IPS DF 19.7 (cell line): ENCODE measurements at regions not wholly inside any gene's neighbourhood (a gene's known extent, or its start where the extent isn't known, plus 50 kb on each side); places are given as distances from the start of the nearest gene placed in this dataset.
"Not testable (repeated sequence)": the region's sequence is repeated elsewhere in the genome, so short reads cannot be mapped to it uniquely, and the experiment has no call there.

Source experiments
- DNase-seq: peaks from one replicate; pipeline ENCODE4 v3.0.0-alpha.2; 2013; ENCODE audit warnings: low read depth, low spot score

DNA sequence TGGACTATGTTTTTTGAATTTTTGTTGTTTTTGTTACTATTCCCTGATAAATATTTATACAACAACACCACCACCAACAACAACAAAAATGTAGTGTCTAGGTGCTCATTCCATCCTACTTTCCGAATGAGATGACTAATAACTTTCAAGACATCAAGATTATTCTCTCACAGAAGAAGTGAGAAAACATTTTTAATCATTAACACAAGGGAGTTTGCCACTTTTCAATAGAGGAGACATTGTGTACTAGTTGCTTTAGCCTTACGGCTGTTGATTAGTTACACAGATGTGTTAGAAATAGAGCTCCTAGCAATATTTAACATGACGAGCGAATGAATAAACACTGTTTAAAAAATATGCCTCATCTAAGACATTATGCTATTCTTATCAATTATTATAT, 898.8 kb downstream of the C4orf33 start:
- DNase-seq = no peak

DNA sequence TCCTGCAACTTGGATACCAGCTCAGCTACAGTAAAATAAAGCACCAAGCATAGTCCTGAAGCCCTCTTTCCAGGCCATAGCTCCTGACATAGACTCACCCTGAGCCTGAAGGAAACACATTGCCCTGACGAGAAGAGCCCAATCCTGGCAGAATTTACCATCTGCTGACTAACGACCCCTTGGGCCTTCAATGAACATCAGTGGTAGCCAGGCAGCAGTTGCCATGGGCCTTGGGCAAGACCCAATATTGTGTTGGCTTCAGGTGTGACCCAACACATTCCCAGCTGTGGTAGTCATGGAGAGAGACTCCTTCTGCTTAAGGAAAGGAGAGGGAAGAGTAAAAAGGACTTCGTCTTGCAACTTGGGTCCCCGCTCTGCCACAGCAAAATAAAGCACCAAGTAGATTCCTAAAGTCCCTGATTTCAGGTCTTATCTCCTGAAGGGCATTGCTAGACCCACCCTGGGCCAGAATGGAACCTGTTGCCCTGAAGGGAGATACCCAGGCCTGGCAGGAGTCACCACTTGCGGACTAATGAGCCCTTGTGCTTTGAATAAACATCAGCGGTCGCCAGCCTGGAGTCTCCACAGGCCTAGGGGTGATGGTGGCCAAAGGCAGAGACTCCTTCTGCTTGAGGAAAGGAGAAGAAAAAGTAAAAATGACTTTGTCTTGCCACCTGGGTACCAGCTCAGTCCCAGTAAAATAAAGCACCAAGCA, 902.6 kb downstream of the C4orf33 start:
- DNase-seq = no peak

DNA sequence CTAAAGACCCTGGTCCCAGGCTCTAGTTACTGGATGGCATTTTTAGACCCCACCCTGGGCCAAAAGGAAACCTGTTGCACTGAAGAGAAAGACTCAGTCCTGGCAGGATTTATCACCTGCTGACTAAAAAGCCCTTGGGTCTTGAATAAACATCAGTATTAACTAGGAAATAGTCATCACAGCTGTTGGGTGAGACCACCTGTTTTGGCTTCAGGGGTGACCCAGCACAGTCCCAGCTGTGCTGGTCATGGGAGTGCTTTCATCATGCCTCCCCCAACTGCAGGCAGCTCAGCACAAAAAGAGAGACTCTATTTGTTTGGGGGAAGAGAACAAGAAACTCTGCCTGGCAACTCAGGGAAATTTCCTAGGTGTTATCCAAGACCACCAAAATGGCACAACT, 903.2 kb downstream of the C4orf33 start:
- DNase-seq = no peak

DNA sequence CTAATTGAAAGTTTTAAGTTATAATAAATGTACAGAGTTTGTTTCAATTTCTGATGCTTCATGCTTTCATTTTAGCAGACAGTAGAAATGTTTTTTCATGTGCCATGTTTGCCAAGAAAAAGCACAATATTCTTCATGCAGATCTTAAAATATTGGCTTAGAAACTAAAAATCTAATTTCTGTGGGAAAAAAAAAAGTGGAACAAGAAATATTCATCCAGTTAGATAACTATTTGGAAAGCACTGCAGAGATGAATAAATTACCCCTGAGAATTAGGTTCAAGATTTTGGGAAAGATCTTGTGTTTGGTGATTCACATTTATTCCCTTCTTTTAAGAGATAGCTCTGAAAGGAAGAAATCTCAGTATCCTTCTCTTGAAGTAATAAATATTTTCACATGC, 912.5 kb downstream of the C4orf33 start:
- no peak for DNase-seq

- DNase-seq = not testable (repeated sequence)
These were observed 916.9 kb downstream of the C4orf33 start for GRCh38 chr4:130012806-130013205.

- no peak for DNase-seq
These were observed 925.8 kb downstream of the C4orf33 start for GRCh38 chr4:130021706-130022105.

DNA sequence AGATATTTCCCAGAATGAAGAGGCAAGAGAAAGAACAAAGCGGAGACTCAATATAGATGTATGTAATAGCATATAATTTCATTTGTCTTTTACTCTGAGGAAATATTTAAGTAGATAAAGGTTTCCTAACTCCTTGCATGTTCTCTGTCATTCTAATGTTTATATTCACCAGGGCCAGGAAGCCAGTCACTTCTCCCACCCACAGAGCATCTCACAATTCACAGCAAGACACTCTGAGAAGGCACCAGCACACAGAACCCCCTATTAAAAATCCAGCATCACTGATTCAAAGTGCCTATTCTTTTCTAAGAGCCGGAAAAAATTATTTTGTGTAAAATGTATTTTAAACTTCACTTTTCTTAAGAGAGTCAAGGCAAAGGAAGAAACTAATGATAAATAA, 927.1 kb downstream of the C4orf33 start:
- no peak for DNase-seq

GRCh38 chr4:130025701-130026100, 929.7 kb downstream of the C4orf33 start:
- no peak for DNase-seq

GRCh38 chr4:130026185-130026584, 930.2 kb downstream of the C4orf33 start:
- DNase-seq = peak; percentile 99

- no peak for DNase-seq
These were observed 932.0 kb downstream of the C4orf33 start for GRCh38 chr4:130027973-130028372.

DNA sequence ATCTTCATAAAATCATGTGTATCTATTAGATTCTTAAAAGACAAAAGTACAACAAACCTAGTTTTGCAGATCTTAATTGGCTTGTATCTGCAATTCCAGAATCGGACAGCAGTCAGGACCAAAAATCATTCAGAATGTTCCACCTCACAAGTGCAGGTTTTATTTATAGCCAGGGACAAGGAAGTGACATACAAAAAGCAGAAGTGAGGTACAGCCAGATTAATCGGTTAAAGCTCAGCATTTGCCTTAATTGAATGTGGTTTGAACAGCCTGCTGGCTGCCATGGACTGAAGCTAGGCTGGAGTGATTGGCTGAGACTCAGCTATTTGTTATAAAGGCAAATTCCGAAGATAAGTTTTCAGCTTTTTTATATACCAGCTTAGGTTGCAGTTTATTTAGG, 932.6 kb downstream of the C4orf33 start:
- no peak for DNase-seq

DNA sequence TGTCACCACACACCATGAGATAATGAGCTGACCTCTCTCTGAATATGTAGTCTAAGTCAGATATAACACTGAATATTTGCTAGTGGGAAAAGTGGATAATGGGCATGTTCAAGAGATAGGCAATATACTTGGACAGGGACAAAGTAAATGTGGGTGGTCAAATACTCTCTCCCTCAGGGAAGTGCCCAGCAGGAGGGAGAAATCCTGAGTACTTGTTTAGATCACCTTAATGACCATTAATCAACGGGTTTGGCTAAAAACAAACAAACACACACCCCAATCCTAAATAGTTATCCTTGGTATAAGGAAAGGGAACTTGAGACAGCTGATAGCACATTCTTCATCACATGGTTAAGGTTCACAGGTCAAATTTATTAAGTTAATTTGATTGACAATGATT, 933.5 kb downstream of the C4orf33 start:
- DNase-seq = peak; percentile 40

DNA sequence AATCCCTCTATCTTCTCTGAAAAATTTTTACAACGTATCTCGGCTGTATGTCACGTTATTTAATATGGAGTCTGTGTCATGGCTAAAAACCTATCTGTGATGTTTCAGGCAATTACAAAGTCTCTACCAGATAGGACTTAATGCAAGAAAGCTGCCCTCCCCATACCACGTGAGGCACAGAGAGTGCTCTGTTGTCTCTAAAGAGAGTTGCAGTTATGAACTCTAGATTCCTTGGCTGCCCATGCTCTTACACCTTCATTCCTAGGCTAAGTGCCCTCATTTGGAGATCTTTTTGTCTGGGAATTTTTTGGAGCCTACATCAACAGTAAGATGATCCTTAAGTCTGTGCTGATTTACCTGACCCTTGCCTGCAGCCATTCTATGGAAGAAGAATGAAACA, 935.9 kb downstream of the C4orf33 start:
- no peak for DNase-seq

GRCh38 chr4:130033657-130034056, 937.7 kb downstream of the C4orf33 start:
- DNase-seq = not testable (repeated sequence)

- DNase-seq = no peak
These were observed 938.9 kb downstream of the C4orf33 start for GRCh38 chr4:130034876-130035275.

DNA sequence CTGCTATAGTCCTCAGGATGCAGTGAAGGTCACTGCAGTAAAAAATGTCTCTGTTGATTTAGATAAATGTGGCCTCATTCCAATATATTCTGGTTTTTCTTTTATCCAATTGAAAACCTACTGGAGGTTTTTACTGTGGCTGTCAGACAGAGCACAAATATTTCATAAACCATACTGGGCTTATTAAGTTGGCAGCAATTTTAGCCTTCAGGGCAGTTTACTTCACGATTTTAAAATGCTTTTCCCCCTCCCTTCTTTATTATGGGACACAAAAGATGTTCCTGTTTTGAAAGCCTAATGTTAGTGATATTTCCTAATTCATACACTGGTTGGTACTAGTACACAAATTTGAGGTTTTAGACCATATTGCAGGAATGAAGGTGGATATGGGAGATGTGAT, 939.4 kb downstream of the C4orf33 start:
- DNase-seq = no peak

GRCh38 chr4:130037866-130038265, 941.9 kb downstream of the C4orf33 start:
- not testable (repeated sequence) for DNase-seq

- not testable (repeated sequence) for DNase-seq
These were observed 942.6 kb downstream of the C4orf33 start for GRCh38 chr4:130038540-130038939.

- DNase-seq = no peak
These were observed 947.8 kb downstream of the C4orf33 start for GRCh38 chr4:130043732-130044160.

- DNase-seq = no peak
These were observed 949.0 kb downstream of the C4orf33 start for GRCh38 chr4:130044788-130045531.

DNA sequence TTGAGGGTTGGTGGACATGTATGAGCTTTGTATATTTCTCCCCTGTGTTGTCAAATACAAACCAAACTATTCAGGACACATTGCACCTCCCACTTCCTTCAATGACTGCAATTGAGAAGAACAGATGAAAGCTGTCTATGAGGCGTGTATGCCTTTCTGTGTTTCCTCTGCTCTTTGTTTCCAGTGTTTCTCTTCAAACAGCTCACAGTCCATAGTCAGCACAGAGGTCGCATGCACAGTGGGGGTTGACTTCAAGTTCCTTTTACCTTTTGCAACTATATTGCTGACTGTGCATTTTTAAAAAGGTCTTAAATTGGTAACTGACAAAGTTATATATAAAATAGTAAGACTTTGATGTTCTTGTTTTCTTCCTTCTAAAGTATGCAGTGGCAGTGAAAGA, 957.8 kb downstream of the C4orf33 start:
- DNase-seq = no peak

DNA sequence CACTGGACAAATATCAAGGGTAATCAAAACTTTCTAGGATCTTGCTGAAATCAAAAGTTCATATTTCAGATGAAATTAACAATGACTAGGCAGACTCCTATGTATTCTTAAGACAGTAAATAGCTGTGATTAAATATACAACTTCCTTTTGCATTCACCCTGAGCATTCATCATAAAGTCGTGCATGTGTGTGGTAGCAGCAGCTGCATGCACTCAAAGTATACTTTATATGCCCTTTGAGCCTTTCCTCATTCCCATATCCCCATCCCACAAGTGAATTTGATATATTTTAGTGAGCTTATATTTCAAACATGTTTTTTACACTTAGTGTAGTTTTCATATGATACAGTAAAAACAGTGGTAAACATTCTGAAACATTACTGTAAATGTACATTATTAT, 959.0 kb downstream of the C4orf33 start:
- no peak for DNase-seq

DNA sequence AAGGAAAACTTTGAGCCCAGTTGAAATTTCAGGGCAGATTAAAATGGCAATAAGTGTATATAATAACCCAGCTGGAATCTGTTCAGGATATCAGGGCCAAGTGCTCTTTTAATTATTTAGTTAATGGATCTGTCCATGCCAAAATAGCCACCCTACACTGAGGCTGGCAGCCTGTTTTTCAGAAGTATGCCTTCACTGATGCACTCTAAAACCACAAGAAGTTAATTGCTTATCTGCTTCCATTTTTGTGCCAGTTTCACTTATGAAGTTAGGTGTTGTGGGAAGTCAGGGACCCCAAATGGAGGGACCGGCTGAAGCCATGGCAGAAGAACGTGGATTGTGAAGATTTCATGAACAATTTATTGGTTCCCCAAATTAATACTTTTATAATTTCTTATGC, 960.3 kb downstream of the C4orf33 start:
- no peak for DNase-seq
